Peyer's patch (tissue), 4 donors: ENCODE measurements at regions not wholly inside any gene's neighbourhood (a gene's known extent, or its start where the extent isn't known, plus 50 kb on each side); places are given as distances from the start of the nearest gene placed in this dataset.

Experiments
- CTCF ChIP-seq, 6 experiments: fragments of 450-650 bp in 4 of 6; fragments of 200-600 bp in 2 of 6; sonication (generic) in 1 of 6; IDR thresholded peaks; one replicate each; pipeline ENCODE4 v1.5.1; 2017 to 2019; ENCODE audit warnings: antibody characterized with exemption in 6 of 6, mild to moderate bottlenecking in 3 of 6, moderate library complexity in 1 of 6
- POLR2A ChIP-seq, 2 donors: fragments of 450-650 bp; IDR thresholded peaks; one replicate each; pipeline ENCODE4 v1.5.1; 2017; ENCODE audit warnings: antibody characterized with exemption in 2 of 2, mild to moderate bottlenecking in 2 of 2, moderate library complexity in 2 of 2

DNA sequence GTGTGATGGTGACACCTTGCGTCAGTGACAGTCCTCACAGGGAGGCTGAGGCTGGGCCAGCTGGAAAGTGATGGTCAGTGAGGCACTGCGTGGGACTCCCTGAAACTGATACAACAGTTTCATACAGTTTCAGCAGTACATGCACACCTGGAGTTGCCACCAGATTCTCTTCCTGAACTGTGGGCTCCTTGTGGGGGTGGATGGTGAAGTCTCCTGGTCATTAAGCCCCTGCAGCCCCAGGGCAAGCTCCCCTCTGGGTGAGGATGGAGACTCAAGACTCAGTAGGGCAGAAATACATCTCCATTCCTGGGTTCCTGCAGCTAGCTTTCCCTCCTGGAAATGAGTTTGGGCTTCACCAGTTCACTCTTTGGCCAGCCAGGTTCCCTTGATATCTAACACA lies 392.7 kb downstream of the UQCRFS1 start:
- no peak for TF ChIP-seq CTCF (IDR thresholded peaks at IDR 0.05)
- no peak for TF ChIP-seq POLR2A (IDR thresholded peaks at IDR 0.05)
